ENCODE measurements at regions not wholly inside any gene's neighbourhood (a gene's known extent, or its start where the extent isn't known, plus 50 kb on each side); places are given as distances from the start of the nearest gene placed in this dataset.

GRCh38 chr2:65582364-65582763, 150.0 kb upstream of the SPRED2 start:
- Histone ChIP-seq H3K79me2 (ENCODE audit: control insufficient read depth, insufficient read depth, low read length, poor library complexity) (no peaks in the 10 kb centered on the region), H3K27me3 (ENCODE audit: insufficient read depth, low read length) (no peaks in the 10 kb centered on the region), H3K79me1 (ENCODE audit: low read length) (peaks cover 4% of the 10 kb centered on the region), H4K12ac (ENCODE audit: low read depth, low read length) (no peak overlapping the region), H3K9ac (ENCODE audit: low read length) (no peak overlapping the region), H4K8ac (ENCODE audit: low read depth, low read length) (no peak overlapping the region), H3K36me3 (ENCODE audit: control insufficient read depth in 1 of 2, insufficient read depth in 2 of 2, low read length in 2 of 2) (no peaks in the 10 kb centered on the region), H2BK5ac (ENCODE audit: low read depth, low read length, poor library complexity) (no peak overlapping the region), H3K4me1 (ENCODE audit: control insufficient read depth in 1 of 2, insufficient read depth in 2 of 2, low read length in 2 of 2) (peaks cover 7% of the 10 kb centered on the region in 2 experiments), H2BK120ac (ENCODE audit: insufficient read depth, low read length, poor library complexity) (no peak overlapping the region), H2AK5ac (ENCODE audit: low read length) (no peak overlapping the region), H3K23ac (ENCODE audit: low read length) (no peak overlapping the region), H3K14ac (ENCODE audit: low read length) (no peak overlapping the region), H3K4ac (ENCODE audit: low read depth, low read length) (no peak overlapping the region), H2AFZ (ENCODE audit: insufficient read depth, low read length, poor library complexity) (no peak overlapping the region), H4K91ac (ENCODE audit: low read depth, low read length) (no peak overlapping the region), H2BK12ac (ENCODE audit: low read length) (no peak overlapping the region), H3K9me3 (ENCODE audit: insufficient read depth, low read depth, low read length) (no peaks in the 10 kb centered on the region), H3K18ac (ENCODE audit: low read length) (no peak overlapping the region), H3K27ac (ENCODE audit: low read depth, low read length) (no peak overlapping the region), H3K4me2 (ENCODE audit: low read length) (no peak overlapping the region), H3K4me3 (ENCODE audit: low read depth, low read length) (no peak overlapping the region)
- WGBS (ENCODE audit: extremely low coverage, insufficient coverage, insufficient read length) = no CpG with 5 or more reads among the region's 5 CpGs
- DNase-seq = no peak

GRCh38 chr2:65580824-65581223, 148.4 kb upstream of the SPRED2 start:
- Histone ChIP-seq H3K14ac (ENCODE audit: low read length) (no peak overlapping the region), H3K9me3 (ENCODE audit: insufficient read depth, low read depth, low read length) (no peaks in the 10 kb centered on the region), H3K18ac (ENCODE audit: low read length) (no peak overlapping the region), H3K23ac (ENCODE audit: low read length) (no peak overlapping the region), H4K91ac (ENCODE audit: low read depth, low read length) (no peak overlapping the region), H2AK5ac (ENCODE audit: low read length) (no peak overlapping the region), H3K9ac (ENCODE audit: low read length) (no peak overlapping the region), H3K79me1 (ENCODE audit: low read length) (peaks cover 12% of the 10 kb centered on the region), H3K4me2 (ENCODE audit: low read length) (no peak overlapping the region), H4K8ac (ENCODE audit: low read depth, low read length) (no peak overlapping the region), H3K79me2 (ENCODE audit: control insufficient read depth, insufficient read depth, low read length, poor library complexity) (no peaks in the 10 kb centered on the region), H3K4me1 (ENCODE audit: control insufficient read depth in 1 of 2, insufficient read depth in 2 of 2, low read length in 2 of 2) (peaks cover 12 to 13% of the 10 kb centered on the region in 2 experiments), H2BK5ac (ENCODE audit: low read depth, low read length, poor library complexity) (no peak overlapping the region), H3K27me3 (ENCODE audit: insufficient read depth, low read length) (no peaks in the 10 kb centered on the region), H3K4me3 (ENCODE audit: low read depth, low read length) (no peak overlapping the region), H2BK12ac (ENCODE audit: low read length) (no peak overlapping the region), H3K27ac (ENCODE audit: low read depth, low read length) (no peak overlapping the region), H2AFZ (ENCODE audit: insufficient read depth, low read length, poor library complexity) (no peak overlapping the region), H2BK120ac (ENCODE audit: insufficient read depth, low read length, poor library complexity) (no peak overlapping the region), H3K4ac (ENCODE audit: low read depth, low read length) (no peak overlapping the region), H3K36me3 (ENCODE audit: control insufficient read depth in 1 of 2, insufficient read depth in 2 of 2, low read length in 2 of 2) (no peaks in the 10 kb centered on the region), H4K12ac (ENCODE audit: low read depth, low read length) (no peak overlapping the region)
- WGBS (ENCODE audit: extremely low coverage, insufficient coverage, insufficient read length) = 100% methylated on average over 1 of the region's 6 CpGs
- no peak for DNase-seq

- Histone ChIP-seq H3K27ac (ENCODE audit: low read depth, low read length) (no peak overlapping the region), H3K27me3 (ENCODE audit: insufficient read depth, low read length) (no peaks in the 10 kb centered on the region), H4K8ac (ENCODE audit: low read depth, low read length) (no peak overlapping the region), H2AK5ac (ENCODE audit: low read length) (no peak overlapping the region), H3K4me2 (ENCODE audit: low read length) (no peak overlapping the region), H3K9me3 (ENCODE audit: insufficient read depth, low read depth, low read length) (no peaks in the 10 kb centered on the region), H3K14ac (ENCODE audit: low read length) (no peak overlapping the region), H4K12ac (ENCODE audit: low read depth, low read length) (peak overlapping the region; percentile 36), H2BK12ac (ENCODE audit: low read length) (peak overlapping the region; percentile 2), H3K23ac (ENCODE audit: low read length) (no peak overlapping the region), H3K4me1 (ENCODE audit: control insufficient read depth in 1 of 2, insufficient read depth in 2 of 2, low read length in 2 of 2) (peaks cover 12 to 13% of the 10 kb centered on the region in 2 experiments), H2BK5ac (ENCODE audit: low read depth, low read length, poor library complexity) (no peak overlapping the region), H3K79me1 (ENCODE audit: low read length) (peaks cover 12% of the 10 kb centered on the region), H3K9ac (ENCODE audit: low read length) (no peak overlapping the region), H2BK120ac (ENCODE audit: insufficient read depth, low read length, poor library complexity) (no peak overlapping the region), H2AFZ (ENCODE audit: insufficient read depth, low read length, poor library complexity) (no peak overlapping the region), H3K4ac (ENCODE audit: low read depth, low read length) (no peak overlapping the region), H3K36me3 (ENCODE audit: control insufficient read depth in 1 of 2, insufficient read depth in 2 of 2, low read length in 2 of 2) (no peaks in the 10 kb centered on the region), H4K91ac (ENCODE audit: low read depth, low read length) (peak overlapping the region; percentile 17), H3K18ac (ENCODE audit: low read length) (peak overlapping the region; percentile 50), H3K4me3 (ENCODE audit: low read depth, low read length) (no peak overlapping the region), H3K79me2 (ENCODE audit: control insufficient read depth, insufficient read depth, low read length, poor library complexity) (no peaks in the 10 kb centered on the region)
- no CpG with 5 or more reads among the region's 10 CpGs for WGBS (ENCODE audit: extremely low coverage, insufficient coverage, insufficient read length)
- DNase-seq = no peak
These were observed 147.3 kb upstream of the SPRED2 start for GRCh38 chr2:65579506-65580235.

- peaks cover 12% of the 10 kb centered on the region for H3K79me1 ChIP-seq (ENCODE audit: low read length)
- peak overlapping the region; percentile 76 for H4K91ac ChIP-seq (ENCODE audit: low read depth, low read length)
- no peak overlapping the region for H2AFZ ChIP-seq (ENCODE audit: insufficient read depth, low read length, poor library complexity)
- H2AK5ac ChIP-seq (ENCODE audit: low read length) = no peak overlapping the region
- no peaks in the 10 kb centered on the region for H3K36me3 ChIP-seq (ENCODE audit: control insufficient read depth in 1 of 2, insufficient read depth in 2 of 2, low read length in 2 of 2)
- no peak overlapping the region for H3K23ac ChIP-seq (ENCODE audit: low read length)
- H3K9ac ChIP-seq (ENCODE audit: low read length) = no peak overlapping the region
- no peak overlapping the region for H4K12ac ChIP-seq (ENCODE audit: low read depth, low read length)
- no peak overlapping the region for H3K18ac ChIP-seq (ENCODE audit: low read length)
- no peak overlapping the region for H3K14ac ChIP-seq (ENCODE audit: low read length)
- no peak overlapping the region for H3K4me3 ChIP-seq (ENCODE audit: low read depth, low read length)
- H3K27ac ChIP-seq (ENCODE audit: low read depth, low read length) = peak overlapping the region; percentile 54
- peak in 1 of 2 donors; percentile 41 for DNase-seq
- peak overlapping the region; percentile 43 for H4K8ac ChIP-seq (ENCODE audit: low read depth, low read length)
- H2BK12ac ChIP-seq (ENCODE audit: low read length) = peak overlapping the region; percentile 77
- H3K79me2 ChIP-seq (ENCODE audit: control insufficient read depth, insufficient read depth, low read length, poor library complexity) = no peaks in the 10 kb centered on the region
- H3K9me3 ChIP-seq (ENCODE audit: insufficient read depth, low read depth, low read length) = no peaks in the 10 kb centered on the region
- no peak overlapping the region for H3K4me2 ChIP-seq (ENCODE audit: low read length)
- no peak overlapping the region for H2BK5ac ChIP-seq (ENCODE audit: low read depth, low read length, poor library complexity)
- H3K27me3 ChIP-seq (ENCODE audit: insufficient read depth, low read length) = no peaks in the 10 kb centered on the region
- no CpG with 5 or more reads among the region's 5 CpGs for WGBS (ENCODE audit: extremely low coverage, insufficient coverage, insufficient read length)
- no peak overlapping the region for H3K4ac ChIP-seq (ENCODE audit: low read depth, low read length)
- peaks cover 12 to 13% of the 10 kb centered on the region in 2 experiments for H3K4me1 ChIP-seq (ENCODE audit: control insufficient read depth in 1 of 2, insufficient read depth in 2 of 2, low read length in 2 of 2)
- H2BK120ac ChIP-seq (ENCODE audit: insufficient read depth, low read length, poor library complexity) = peak overlapping the region; percentile 55
These were observed 145.3 kb upstream of the SPRED2 start for GRCh38 chr2:65577654-65578053.
